KG1 (cell line): ENCODE measurements at regions not wholly inside any gene's neighbourhood (a gene's known extent, or its start where the extent isn't known, plus 50 kb on each side); places are given as distances from the start of the nearest gene placed in this dataset.
"Not testable (repeated sequence)": the region's sequence is repeated elsewhere in the genome, so short reads cannot be mapped to it uniquely, and the experiment has no call there.

ENCODE experiments used
- DNase-seq: peaks from one replicate; lab custom pipeline; 2025; lab: John Stamatoyannopoulos, UW

- not testable (repeated sequence) for DNase-seq
Measured at GRCh38 chr10:77740396-77740795, 102.8 kb upstream of the KCNMA1 start.

- DNase-seq = no peak
Measured at GRCh38 chr10:77738496-77739158, 101.0 kb upstream of the KCNMA1 start.

GRCh38 chr10:77737608-77738007 is 100.0 kb upstream of the KCNMA1 start:
- no peak for DNase-seq

DNA sequence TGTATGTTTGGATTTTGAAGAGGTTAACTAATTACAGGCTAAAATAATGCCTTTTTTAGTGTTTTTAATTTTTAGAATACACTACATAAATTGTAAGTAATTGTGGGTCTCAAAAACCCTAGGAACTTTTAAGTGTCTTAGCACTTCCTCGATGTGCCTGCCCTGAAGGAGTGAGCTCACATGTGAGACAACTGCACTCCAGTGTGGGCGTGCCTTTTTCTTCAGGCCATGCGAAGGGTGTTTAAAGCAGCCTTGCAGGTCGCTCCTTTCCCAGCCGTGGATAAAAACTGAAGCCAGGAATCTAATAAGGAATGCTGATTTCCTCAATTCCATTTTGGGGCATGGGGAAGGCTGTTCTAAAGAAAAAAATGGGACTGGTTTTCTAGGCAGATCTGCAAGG is 97.5 kb upstream of the KCNMA1 start:
- not testable (repeated sequence) for DNase-seq

DNA sequence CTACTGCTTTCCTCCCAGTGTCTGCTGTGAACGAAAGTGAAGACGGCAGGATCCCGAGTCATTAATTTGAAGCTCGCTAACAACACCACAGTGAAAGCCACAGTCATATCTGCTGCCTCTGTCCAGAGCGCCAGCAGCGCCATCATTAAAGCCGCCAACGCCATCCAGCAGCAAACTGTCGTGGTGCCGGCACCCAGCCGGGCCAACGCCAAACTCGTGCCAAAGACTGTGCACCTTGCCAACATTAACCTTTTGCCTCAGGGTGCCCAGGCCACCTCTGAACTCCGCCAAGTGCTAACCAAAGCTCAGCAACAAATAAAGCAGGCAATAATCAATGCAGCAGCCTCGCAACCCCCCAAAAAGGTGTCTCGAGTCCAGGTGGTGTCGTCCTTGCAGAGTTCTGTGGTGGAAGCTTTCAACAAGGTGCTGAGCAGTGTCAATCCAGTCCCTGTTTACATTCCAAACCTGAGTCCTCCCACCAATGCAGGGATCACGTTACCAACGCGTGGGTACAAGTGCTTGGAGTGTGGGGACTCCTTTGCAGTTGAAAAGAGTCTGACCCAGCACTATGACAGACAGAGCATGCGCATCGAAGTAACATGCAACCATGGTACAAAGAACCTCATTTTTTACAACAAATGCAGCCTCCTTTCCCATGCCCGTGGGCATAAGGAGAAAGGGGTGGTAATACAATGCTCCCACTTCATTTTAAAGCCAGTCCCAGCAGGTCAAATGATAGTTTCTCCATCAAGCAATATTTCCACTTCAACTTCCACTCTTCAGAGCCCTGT is 94.8 kb upstream of the KCNMA1 start:
- no peak for DNase-seq

DNA sequence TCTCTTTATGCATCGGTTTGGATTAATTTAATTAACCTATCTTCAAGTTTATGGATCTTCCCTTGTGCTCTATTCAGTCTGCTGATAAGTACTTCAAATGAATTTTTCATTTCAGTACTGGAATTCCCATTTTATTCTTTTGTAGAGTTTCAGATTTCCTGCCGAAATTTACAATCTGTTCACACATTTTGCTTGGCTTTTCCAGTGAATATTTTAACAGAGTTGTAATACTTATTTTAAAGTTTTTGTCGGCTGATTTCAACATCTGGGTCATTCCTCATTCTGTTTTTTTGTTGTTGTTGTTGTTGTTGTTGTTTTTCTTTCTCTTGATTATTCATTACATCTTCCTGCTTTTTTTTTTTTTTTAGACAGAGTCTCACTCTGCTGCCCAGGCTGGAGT is 89.9 kb upstream of the KCNMA1 start:
- DNase-seq = no peak

GRCh38 chr10:77726732-77727131 is 89.1 kb upstream of the KCNMA1 start:
- no peak for DNase-seq

GRCh38 chr10:77726301-77726700 is 88.7 kb upstream of the KCNMA1 start:
- DNase-seq = no peak

- no peak for DNase-seq
Measured at GRCh38 chr10:77724820-77725219, 87.2 kb upstream of the KCNMA1 start.

- DNase-seq = no peak
Measured at GRCh38 chr10:77723376-77723775, 85.8 kb upstream of the KCNMA1 start.

DNA sequence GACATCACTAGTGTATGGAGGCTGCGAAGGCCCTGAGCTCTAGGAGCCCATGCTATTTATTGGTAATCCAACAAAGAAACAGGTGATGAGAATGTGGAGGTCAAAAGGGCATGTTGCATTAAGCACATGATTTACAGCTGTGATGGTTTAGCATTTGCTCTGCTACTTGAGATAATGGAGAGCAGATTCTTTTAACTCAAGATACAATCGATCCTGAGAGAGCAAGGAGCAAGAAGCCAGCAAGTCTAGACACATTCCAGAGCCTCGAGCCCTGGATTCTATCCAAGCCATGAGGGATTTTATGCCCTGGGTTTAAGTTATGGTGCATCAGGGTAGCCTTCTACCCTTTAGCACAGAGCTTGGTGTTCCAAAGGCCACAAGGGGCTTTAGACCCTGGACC is 85.3 kb upstream of the KCNMA1 start:
- DNase-seq = not testable (repeated sequence)

DNA sequence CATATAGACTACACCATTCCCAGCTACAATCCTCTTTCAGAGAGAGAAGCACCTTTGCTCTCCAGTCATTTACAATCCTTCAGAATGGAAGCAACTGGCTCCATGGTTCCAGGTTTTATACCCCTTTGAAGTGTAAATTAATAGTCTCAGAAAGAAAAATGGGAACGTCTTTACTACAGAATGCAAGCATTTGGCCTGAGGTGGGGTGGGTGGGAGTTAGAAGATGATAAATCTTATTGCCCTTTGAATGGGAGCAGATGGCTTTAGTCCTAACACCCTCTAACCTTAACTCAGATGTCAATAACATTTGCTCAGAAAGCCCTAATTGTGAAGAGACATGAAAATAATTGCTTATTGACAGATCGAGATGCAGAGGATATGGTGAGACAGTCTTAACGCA is 84.2 kb upstream of the KCNMA1 start:
- DNase-seq = no peak

GRCh38 chr10:77718957-77719356 is 81.3 kb upstream of the KCNMA1 start:
- no peak for DNase-seq

GRCh38 chr10:77718312-77718711 is 80.7 kb upstream of the KCNMA1 start:
- not testable (repeated sequence) for DNase-seq

- no peak for DNase-seq
Measured at GRCh38 chr10:77717336-77717735, 79.7 kb upstream of the KCNMA1 start.

GRCh38 chr10:77716458-77717317 is 79.1 kb upstream of the KCNMA1 start:
- DNase-seq = no peak

DNA sequence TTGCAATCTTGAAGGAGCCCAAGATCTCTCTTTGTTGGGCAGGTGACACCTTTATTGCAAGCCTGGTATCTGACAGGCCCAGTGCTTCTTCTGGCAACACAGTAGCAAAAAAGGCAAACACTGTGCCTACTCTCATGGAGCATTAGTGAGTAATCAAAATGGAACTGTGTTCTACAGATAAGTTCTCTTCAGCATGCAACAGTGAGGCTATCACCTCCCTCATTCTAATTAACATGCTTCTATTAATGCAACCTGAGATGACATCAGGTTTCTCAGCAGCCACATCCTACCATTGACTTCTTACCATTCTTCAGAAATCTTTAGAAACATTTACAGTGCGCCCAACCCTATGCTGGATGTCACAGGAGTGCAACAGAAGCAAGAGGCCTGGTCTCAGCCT is 77.9 kb upstream of the KCNMA1 start:
- no peak for DNase-seq

DNA sequence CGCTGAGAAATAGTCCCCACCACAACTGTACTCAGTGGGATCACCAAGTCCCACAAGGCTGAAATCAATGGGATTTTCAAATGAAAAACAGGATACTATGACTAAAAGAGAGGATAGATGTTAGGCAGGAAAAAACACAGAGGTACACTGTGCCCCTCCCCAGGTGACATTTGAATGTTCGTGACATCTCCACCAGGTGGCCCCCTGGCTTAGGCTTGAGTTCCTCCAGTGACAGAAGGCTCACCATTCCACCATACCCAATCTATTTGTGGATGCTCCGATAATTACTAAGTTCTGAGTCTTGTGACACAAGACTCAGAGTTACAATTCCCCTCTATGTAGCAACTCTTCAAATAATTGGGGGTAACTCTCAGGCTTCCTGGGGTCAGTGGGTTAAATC is 77.5 kb upstream of the KCNMA1 start:
- DNase-seq = no peak

GRCh38 chr10:77713521-77714280 is 76.1 kb upstream of the KCNMA1 start:
- DNase-seq = no peak

DNA sequence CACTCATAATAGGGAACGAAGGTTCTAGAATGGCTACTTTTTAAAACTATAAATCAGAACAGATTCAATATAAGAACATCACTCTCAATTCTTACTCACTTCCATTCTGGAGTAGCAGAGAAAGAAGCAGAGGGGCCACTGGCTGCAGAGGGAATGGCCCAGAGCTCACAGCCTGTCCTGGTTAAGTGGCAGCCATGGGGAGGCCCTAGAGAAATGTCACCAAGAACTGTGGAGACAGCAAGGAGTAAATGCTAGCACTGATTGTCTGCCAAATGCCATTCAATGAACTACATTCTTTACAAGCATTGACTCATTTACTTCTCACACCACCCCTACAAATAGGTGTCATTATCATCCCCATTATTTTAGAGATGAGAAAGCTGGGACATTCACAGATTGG is 74.6 kb upstream of the KCNMA1 start:
- no peak for DNase-seq

- no peak for DNase-seq
Measured at GRCh38 chr10:77711683-77712049, 74.1 kb upstream of the KCNMA1 start.
